ENCODE measurements at regions not wholly inside any gene's neighbourhood (a gene's known extent, or its start where the extent isn't known, plus 50 kb on each side); places are given as distances from the start of the nearest gene placed in this dataset.

DNA sequence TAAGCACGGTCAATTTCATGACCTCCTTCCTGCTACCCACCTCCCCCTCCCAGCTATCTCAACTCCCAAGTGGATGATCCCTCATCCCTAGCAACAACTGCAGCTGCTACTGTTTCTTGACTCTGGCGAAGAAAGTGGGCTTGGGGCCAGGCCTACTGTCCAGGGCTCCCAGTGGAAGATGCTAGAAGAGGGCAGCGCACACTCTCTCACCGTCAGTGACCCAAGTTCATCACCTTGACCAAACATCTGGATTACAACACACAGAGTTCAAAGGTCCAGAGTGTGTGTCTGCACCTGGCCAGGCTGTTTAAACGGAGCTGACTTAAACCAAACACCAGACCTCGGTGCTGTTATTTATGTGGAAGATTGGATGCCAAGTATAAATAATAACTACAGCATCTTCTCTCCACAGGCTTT is 385.6 kb downstream of the SHQ1 start:
- no peak for DNase-seq (ENCODE audit: low read depth in 1 of 2, low spot score in 1 of 2)

DNA sequence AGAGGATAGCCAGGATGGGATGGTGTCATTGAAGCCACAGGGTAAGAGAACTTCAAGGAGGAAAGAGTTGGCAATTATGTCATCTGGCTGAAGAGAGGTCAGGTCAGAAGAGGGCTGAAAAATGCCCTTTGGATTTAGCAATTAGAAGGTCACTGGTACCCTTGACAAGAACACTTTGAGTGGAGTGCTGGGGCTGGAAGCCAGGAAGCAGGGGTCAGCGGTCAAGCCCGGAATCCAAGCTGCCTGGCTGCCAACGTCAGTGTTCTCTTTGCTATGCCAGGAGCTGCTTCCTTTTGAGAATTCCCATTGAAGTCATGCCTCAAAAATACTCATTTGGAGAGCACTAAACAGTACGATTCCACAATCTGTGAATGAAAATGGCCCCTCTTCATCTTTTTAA is 386.5 kb downstream of the SHQ1 start:
- no peak for DNase-seq (ENCODE audit: low read depth in 1 of 2, low spot score in 1 of 2)

DNA sequence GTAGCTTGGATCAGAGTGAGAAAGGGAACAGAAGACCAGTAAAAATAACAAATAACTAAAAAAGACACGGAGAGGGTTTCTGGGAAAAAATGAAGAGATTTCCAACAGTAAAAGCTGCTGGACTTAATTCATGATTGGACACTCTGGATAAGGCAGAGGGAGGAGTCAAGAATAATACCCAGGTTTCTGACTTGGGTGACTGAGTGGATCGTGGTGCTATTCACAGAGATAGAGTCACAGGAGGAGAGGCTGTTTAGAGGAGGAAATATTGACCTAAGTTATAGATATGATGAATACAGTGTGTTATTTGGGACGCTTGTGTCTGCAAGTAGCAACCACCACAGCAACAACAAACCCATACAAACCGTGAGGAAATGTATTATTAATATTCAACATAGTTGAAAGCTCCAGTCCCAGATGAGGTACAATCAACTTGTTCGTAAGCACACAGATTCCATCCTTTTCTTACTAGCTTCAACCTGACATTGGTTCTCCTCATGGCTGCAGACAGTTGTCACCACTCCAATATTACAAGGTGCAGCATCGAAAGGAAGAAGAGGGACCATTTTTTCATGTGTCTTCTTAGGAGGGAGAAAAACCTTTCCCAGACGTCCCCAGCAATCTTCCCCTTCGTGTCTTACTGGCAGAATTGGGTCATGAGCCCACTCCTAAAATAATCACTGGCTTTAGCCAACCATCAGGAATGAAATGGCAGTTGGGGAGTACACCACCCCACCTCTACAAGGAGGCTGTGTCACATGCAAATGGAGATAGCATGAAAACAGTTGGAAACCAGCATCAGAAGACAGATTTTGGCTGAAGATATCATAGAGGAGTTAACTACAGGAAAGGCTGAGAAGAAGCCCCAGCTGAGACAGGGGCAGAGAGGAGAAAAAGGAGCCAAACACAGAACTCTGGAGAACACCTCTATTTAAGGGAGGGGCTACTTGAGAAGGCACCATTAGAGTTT is 387.8 kb downstream of the SHQ1 start:
- DNase-seq (ENCODE audit: low read depth in 1 of 2, low spot score in 1 of 2), result no peak

DNA sequence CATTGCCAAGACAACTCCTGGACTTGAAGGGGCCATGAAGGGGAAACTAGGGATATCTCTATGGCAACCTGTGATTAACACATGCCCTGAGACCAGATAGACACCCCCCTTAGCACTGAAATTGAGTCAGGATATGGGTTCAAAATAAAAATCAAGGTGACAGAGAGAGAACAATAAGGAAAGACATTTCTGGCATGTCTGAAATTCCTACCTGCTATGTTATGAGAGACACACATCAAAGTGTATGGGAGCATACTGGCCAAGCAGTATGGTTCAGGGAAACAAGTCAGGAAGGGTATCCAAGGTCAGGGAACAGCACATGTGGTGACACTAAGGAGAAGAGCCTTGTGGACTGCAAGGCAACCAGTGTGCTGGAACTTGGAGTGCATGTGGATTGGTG is 388.7 kb downstream of the SHQ1 start:
- DNase-seq (ENCODE audit: low read depth in 1 of 2, low spot score in 1 of 2), result no peak

DNA sequence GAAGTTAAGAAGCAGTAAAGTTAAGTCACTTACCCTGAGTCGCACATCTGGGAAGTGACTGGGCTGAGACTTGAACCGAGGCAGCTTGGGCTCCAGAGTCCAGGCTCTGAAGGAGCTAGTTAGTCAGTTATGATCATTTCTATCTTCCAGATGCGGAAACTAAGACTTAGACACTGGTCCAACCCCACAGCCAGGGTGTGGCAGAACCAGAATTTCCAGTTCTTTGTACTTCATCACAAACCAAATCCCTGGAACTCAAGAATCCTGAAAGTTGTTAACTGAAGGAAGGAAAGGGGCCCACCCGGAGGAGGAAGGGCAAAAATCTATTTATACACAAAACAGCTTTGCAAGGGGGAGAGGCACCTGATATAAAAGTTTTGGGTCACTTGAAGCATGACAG is 389.9 kb downstream of the SHQ1 start:
- DNase-seq (ENCODE audit: low read depth in 1 of 2, low spot score in 1 of 2), result no peak

DNA sequence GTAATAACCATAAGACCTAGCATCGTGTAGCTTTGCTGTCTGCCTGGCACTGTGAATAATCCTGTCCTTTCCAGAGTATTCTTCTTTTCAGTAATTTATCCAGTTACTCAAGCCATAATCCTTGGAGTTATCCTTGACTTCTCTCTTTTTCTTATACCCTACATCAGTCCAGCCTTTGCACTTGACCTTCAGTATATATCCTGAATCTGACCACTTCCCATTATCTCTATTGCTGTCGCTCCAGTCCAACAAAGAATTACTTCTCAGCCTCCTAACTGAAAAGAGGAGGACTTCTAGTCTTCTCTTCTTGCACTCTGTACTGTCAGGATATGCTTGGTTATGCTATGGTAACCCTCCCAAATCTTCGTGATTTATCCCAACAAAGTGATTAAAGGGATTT is 393.8 kb downstream of the SHQ1 start:
- no peak for DNase-seq (ENCODE audit: low read depth in 1 of 2, low spot score in 1 of 2)

DNA sequence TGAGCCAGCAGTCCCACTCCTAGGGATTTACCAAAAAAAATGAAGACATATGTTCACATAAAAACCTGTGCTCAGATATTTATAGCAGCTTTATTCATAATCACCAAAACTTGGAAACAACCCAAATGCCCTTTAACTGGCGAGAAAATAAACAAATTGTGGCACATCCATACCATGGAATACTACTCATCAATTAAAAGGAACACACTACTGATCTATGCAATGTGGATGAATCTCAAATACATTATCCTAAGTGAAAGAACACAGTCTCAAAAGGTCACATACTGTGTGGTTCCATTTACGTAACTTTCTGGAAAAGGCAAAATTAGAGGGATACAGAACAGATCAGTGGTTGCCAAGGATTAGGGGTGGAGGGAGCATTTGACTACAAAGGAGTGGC is 394.5 kb downstream of the SHQ1 start:
- no peak for DNase-seq (ENCODE audit: low read depth in 1 of 2, low spot score in 1 of 2)

DNA sequence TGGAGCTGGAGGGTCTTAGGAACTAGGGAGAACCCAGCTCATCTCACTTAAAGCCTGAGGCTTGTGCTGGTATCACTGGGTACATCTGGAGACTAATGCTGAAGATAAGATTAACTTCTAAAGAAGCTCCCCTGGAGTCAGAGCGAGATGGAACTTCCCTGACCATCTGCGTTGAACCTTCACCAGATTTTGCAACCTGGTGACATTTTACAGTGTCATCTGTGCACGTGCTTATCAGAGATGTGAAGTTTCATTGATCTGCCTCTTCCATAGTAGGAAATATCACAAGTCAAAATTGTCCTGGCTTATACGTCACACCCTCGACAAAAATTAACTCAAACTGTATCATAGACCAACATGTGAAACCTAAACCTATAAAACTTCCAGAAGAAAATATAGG is 395.5 kb downstream of the SHQ1 start:
- DNase-seq (ENCODE audit: low read depth in 1 of 2, low spot score in 1 of 2), result no peak

DNA sequence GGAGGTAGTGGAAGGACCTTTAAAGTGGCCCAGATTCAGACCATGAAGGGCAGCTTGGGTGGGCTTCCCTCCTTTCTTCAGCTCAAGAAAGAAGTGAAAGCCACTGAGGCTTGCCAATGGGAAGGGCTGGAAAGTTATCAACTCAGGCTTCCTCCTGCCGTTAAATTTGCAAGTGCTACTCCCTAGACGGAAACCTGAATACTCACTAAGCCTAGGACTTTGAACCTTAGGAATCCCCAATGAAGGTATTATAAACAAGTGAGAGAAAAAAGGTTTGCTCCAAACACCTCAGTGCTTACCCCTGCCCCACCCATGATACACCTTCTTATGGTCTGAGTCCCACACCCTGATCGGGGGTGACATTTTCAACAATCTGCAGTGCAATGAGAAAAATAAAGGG is 396.4 kb downstream of the SHQ1 start:
- DNase-seq (ENCODE audit: low read depth in 1 of 2, low spot score in 1 of 2), result no peak

DNA sequence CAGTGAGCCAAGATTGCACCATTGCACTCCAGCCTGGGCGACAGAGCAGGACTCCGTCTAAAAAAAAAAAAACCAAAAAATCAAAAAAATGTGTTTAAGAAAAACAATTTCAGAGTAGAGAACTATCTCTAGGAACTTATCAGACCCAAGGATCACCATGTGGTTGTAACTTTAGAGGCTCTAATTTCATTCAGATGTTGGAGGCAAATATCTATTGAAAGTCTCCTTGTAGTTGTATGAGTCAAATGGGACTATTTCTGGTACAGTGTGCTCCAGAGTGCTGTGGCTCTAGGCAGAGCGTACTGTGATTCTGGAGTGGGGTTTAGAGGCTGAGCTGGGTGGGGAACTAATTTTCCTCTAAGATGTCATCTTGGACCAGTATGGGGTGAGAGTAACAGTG is 398.7 kb downstream of the SHQ1 start:
- DNase-seq (ENCODE audit: low read depth in 1 of 2, low spot score in 1 of 2), result no peak

DNA sequence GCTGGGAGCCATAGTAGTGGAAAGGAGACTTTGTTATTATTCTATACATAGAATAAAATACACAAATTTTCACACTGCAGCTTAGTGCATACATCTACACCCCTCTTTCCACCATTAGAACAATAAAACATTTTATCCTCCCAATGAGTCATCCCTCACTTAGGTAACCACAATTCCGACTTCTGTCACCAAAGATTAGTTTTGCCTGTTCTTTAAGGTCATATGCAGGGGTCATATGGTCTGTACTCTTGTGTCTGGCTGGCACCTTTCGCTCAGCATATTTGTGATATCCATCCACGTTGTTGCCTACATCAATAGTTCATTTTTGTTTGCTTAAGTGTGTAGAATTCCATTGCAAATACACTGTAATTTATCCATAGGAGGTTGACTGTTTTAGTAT is 399.4 kb downstream of the SHQ1 start:
- no peak for DNase-seq (ENCODE audit: low read depth in 1 of 2, low spot score in 1 of 2)

DNA sequence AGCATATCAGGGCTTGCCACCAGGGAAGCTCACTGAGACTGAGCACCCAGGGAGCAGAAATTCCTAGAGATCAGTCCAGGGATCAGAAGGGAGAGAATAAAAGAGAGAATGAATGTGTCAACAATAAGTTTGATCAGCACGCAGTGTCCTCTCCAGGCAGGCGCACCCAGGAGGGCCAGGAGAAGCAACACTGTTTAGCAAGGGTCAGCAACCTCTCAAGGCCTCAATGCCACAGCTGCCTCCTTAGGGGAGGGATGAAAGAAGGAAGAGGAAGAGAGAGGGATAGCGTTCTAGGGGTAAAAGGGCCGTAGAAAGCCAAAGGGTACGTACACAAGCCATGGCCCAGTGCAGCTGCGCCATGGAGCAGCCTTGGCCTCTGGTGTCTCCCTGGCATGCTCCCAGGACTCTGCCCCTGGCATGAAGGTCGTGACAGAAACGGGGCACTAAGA is 399.8 kb downstream of the SHQ1 start:
- no peak for DNase-seq (ENCODE audit: low read depth in 1 of 2, low spot score in 1 of 2)

DNA sequence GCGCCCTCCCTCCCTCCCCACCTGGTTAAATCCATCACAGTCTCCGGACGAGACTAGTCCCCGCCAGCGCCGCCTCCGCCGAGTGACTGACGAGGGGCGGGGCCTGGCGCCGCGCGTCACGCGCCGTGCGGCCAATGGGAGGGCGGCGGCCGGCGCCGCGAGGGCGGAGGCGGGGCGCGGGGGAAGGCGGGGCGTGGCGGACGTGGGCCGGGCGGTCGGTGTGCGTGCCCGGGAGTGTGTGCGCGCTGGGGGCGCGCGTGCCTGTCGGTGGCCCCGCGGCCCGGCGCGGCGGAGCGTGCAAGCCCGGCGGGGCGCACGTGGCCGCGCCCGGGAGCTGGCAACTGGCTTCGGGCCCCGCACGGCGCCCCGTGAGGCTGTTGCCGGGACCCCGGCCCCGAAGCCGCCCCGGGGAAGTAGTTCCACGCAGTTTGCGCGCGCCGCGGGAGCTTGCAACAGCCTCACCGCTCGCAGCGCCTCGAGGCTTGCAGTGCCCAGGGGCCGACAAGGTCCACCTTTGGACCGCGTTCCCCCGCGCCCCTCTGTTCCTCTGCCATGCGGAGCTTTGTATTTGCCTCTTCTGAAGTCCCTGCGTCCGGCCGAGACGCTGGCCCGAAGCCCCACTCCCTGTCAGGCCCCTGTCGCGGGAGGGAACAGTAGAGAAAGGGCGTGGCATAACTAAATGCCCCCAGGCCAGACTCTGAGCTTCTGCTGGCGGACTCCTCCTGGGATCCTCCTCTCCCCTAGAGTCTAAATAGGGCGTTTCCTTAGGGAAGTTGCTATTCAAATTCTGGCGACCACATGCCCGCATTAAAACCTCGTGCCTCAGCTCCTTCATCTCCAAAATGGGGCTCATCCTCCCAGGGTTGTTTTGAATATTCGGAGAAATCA is 400.9 kb downstream of the SHQ1 start:
- peak; percentile 86 to 93 for DNase-seq (ENCODE audit: low read depth in 1 of 2, low spot score in 1 of 2)

DNA sequence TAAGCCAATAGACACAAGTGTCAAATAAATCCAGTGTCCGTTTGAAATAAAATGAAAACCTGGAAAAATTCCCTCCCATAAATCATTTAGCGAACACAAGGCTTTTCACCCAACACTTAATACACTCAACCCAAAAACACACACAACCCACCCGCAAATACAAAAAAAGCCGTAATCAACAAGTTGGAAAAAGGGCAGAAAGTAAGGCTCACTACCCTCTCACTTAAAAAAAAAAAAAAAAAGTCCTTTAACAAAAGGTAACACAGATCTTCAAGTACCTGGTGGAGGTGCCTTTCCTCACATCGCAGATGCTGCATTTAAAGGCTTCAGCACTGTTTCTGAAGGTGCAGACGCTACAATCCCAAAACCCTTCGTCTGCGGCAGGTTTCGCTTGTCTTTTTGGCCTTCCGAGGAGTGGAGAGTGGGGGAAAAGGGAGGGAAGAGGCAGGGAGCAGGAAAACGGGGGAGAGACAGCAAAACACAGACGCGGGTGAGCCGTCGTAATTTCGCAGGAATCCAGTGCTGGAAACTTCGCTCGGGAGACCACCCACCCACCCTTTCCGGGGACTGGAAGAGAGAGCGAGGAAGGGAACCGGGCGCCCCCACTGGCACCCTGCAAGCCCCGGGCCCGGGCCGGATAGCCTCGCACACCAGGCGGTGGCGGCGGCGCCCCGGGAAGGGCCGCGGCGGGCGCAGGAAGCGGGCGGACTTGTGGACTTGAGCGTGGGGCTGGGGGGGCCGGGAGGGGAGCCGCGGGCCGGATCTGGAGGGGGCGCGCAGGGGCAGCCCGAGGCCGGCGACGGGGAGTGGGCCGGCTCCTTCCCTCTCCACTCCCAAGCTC is 401.8 kb downstream of the SHQ1 start, which contains the start of gene RYBP:
Gene RYBP (minus strand): TSS at position 404 of the 841 bp plus-strand sequence.
- peak in 1 of 2 donors; percentile 11 for DNase-seq (ENCODE audit: low read depth in 1 of 2, low spot score in 1 of 2)

DNA sequence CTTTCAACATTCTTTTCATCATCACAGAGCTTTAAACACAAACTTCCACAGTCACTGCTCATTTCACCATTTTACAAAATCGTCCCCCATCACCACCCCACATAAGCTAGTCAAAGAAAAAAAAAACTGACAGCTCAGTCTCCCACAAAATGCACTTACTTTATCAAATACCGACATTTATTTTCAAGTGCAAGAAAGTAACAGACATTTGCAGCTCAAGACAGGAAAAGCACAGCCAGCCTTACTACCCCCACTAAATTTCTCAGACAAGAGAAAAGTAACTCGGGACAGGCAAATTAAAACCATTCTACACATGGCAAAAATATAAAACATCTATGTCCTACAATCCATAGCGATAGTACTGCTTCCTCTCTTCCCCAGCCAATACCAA is 402.4 kb downstream of the SHQ1 start:
- no peak for DNase-seq (ENCODE audit: low read depth in 1 of 2, low spot score in 1 of 2)

DNA sequence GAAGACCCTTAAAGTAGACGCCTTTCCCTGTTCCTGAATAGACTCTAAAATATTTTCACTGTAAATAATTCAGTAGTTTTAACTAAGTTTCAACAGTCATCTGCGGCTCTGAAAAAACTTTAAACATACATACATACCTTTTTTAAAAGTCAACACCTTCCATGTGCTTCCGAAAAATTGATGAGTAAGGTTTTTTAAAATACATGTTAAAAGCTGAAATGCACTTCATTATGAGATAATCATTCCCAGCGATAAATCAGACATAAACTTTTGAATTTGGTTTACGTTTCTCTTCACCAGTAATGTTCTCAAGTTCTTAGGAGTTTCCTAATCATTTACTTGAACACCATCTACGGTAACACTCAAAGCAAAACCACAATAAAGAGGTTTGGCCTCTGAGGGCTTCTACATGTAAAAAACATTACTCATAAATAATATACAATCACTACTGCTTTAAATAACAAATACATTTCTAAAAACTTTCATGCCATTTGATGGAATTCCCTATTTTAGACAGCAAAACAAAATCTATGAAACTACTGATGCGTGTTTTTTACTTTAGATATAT is 403.5 kb downstream of the SHQ1 start:
- DNase-seq (ENCODE audit: low read depth in 1 of 2, low spot score in 1 of 2), result no peak

DNA sequence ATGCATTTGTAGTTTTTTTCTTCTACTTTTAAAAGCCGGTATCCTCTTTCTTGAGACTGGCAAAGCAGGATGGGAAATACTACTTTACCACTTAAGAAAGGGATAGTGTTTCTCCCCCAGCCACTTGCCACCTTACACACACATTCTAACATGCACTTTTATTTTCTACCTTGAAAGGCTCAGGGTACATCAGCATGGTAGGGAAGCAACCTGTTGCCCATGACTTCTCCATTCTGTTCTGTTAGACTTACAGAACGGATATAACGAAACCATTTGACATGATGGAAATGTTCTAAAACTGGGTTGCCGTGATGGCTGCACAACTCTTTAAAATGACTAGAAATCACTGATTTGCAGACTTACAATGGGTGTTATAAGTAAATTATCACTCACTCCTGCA is 405.5 kb downstream of the SHQ1 start:
- DNase-seq (ENCODE audit: low read depth in 1 of 2, low spot score in 1 of 2), result no peak

DNA sequence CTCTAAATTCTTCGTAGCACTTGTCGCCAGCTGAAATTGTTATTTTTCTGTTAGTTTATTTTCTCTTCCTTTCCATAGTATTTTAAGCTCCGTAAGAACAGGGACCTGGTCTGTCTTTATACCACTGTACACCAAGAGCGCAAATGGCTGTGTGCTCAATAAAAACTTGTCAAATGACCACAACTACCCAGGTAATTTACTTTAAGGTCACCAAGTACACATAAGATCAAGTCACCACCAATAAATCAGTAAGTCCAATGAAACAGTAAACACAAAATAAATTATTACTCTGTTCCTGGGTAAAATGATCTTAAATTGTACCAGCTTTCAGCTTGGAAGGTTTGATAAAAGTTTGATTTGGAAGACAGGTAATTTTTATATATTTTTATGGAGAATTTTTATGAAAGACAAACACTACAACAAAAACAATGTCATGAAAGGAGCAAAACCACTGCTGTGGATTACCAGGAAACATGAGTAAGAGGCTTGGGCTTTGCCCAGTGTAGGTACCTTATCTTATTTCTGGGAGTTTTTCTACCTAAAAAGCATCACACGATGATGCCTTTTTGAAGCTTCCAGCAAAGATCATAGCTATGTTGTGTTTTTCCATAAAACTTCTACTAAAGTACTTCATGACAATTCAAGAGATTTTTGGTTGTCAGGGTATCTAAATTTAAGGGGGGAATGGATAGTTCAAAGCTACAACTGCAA is 406.8 kb downstream of the SHQ1 start:
- no peak for DNase-seq (ENCODE audit: low read depth in 1 of 2, low spot score in 1 of 2)

DNA sequence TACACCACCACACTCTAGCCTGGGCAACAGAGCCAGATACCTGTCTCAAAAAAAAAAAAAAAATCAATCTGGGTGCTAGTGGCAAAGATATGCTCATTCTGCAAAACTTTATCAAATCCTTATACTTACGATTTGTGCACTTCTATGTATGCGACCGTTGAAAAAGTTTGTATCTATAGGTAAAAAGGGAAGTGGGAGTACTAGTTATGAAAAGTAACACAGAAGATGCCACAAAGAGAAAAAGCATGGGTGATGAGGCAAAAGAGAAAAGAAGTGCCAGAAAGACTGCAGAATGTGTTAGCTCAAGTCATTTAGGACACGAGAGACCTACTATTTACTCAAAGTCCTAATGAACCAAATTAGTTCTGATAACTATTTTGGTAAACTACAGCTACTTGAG is 407.8 kb downstream of the SHQ1 start:
- no peak for DNase-seq (ENCODE audit: low read depth in 1 of 2, low spot score in 1 of 2)
